ENCODE measurements at regions not wholly inside any gene's neighbourhood (a gene's known extent, or its start where the extent isn't known, plus 50 kb on each side); places are given as distances from the start of the nearest gene placed in this dataset.

- H3K9me3 ChIP-seq, result no peaks in the 10 kb centered on the region
- DNase-seq, result no peak
- no peak for TF ChIP-seq POLR2A (IDR thresholded peaks at IDR 0.05)
- H3K4me1 ChIP-seq, result peaks cover 5% of the 10 kb centered on the region
- H3K27me3 ChIP-seq, result no peaks in the 10 kb centered on the region
- intact Hi-C loops (cut with DNase I), result no loop called here
- H3K36me3 ChIP-seq (replicated peaks in 1 of 2; ENCODE audit: insufficient read depth in 1 of 2, low read depth in 2 of 2), result no peaks in the 10 kb centered on the region
- no peak for ATAC-seq
- H3K4me3 ChIP-seq, result no peak overlapping the region
- H3K27ac ChIP-seq, result no peak overlapping the region
- 76 to 84% methylated on average over 7 of the region's 7 CpGs for WGBS, 2 donors
These were observed 356.9 kb downstream of the FGFR2 start for GRCh38 chr10:121241337-121241736.

GRCh38 chr10:121242741-121243608 is 355.3 kb downstream of the FGFR2 start:
- TF ChIP-seq, protein P1, sequence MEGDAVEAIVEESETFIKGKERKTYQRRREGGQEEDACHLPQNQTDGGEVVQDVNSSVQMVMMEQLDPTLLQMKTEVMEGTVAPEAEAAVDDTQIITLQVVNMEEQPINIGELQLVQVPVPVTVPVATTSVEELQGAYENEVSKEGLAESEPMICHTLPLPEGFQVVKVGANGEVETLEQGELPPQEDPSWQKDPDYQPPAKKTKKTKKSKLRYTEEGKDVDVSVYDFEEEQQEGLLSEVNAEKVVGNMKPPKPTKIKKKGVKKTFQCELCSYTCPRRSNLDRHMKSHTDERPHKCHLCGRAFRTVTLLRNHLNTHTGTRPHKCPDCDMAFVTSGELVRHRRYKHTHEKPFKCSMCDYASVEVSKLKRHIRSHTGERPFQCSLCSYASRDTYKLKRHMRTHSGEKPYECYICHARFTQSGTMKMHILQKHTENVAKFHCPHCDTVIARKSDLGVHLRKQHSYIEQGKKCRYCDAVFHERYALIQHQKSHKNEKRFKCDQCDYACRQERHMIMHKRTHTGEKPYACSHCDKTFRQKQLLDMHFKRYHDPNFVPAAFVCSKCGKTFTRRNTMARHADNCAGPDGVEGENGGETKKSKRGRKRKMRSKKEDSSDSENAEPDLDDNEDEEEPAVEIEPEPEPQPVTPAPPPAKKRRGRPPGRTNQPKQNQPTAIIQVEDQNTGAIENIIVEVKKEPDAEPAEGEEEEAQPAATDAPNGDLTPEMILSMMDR (IDR thresholded peaks at IDR 0.05), result no peak
- TF ChIP-seq POLR2A (IDR thresholded peaks at IDR 0.05), result no peak
- no peaks in the 10 kb centered on the region for H3K36me3 ChIP-seq (replicated peaks in 1 of 2; ENCODE audit: insufficient read depth in 1 of 2, low read depth in 2 of 2)
- DNase-seq, result no peak
- no peak overlapping the region for H3K4me3 ChIP-seq
- 82 to 85% methylated on average over 11 to 12 of the region's 12 CpGs for WGBS, 2 donors
- no peak overlapping the region for H3K27ac ChIP-seq
- H3K27me3 ChIP-seq, result no peaks in the 10 kb centered on the region
- H3K9me3 ChIP-seq, result no peaks in the 10 kb centered on the region
- no peak for ATAC-seq
- intact Hi-C loops (cut with DNase I), result no loop called here
- H3K4me1 ChIP-seq, result peaks cover 5% of the 10 kb centered on the region

GRCh38 chr10:121243609-121244241 is 354.5 kb downstream of the FGFR2 start:
- 58 to 60% methylated on average over 2 of the region's 2 CpGs for WGBS, 2 donors
- ATAC-seq (no peak), DNase-seq (no peak)
- Histone ChIP-seq H3K4me3 (no peak overlapping the region), H3K27ac (no peak overlapping the region), H3K4me1 (peaks cover 5% of the 10 kb centered on the region), H3K9me3 (no peaks in the 10 kb centered on the region), H3K27me3 (no peaks in the 10 kb centered on the region), H3K36me3 (replicated peaks in 1 of 2; ENCODE audit: insufficient read depth in 1 of 2, low read depth in 2 of 2) (no peaks in the 10 kb centered on the region)
- TF ChIP-seq, protein P1 (IDR thresholded peaks at IDR 0.05), result no peak
- TF ChIP-seq POLR2A (IDR thresholded peaks at IDR 0.05), result no peak
- intact Hi-C loops (cut with DNase I), result no loop called here

DNA sequence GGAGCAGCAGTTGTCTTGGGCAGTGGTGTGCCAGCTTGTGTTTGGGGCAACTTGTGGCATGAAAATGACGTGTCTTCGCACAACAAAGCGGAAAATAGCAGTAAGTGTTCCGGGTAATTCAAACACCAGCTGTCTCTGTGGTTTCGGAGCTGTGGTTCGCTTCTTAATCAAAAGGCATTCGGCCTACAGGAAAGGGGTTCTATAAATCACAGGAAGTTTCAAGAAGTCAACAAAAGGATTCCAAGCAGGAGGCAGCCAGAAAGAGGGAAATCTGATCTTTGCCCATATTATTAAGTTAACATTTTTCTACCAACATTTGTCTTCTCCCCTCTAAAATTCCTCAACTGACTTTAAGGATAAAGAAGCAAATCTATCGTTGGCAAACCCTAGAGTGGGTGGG is 353.4 kb downstream of the FGFR2 start:
- no peaks in the 10 kb centered on the region for H3K9me3 ChIP-seq
- intact Hi-C loops (cut with DNase I), result no loop called here
- TF ChIP-seq, protein P1 (IDR thresholded peaks at IDR 0.05), result no peak
- no peak for TF ChIP-seq POLR2A (IDR thresholded peaks at IDR 0.05)
- no peaks in the 10 kb centered on the region for H3K36me3 ChIP-seq (replicated peaks in 1 of 2; ENCODE audit: insufficient read depth in 1 of 2, low read depth in 2 of 2)
- peaks cover 5% of the 10 kb centered on the region for H3K4me1 ChIP-seq
- H3K27ac ChIP-seq, result no peak overlapping the region
- no peak overlapping the region for H3K4me3 ChIP-seq
- ATAC-seq (no peak), DNase-seq (no peak)
- no peaks in the 10 kb centered on the region for H3K27me3 ChIP-seq
- WGBS, 2 donors, result 77 to 81% methylated on average over 8 of the region's 8 CpGs

DNA sequence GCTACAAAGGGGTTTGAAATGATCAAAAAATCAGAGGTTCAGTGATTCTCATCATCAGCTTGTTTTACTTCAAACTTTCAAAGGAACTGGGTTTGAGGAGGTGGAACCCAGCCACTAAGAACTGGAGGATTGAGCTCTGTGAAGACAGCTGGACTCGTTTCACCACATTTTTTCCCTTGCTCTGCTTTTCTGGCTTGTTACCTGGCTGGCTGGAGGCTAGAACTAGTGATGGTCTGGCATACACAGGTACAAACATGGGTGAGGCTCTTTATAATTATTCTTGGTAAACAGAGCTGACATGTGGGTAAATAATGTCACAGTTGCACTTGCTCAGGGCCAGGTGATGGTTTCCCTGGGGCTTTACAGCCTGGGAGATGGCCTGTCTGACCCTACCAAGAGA is 352.5 kb downstream of the FGFR2 start:
- no peaks in the 10 kb centered on the region for H3K36me3 ChIP-seq (replicated peaks in 1 of 2; ENCODE audit: insufficient read depth in 1 of 2, low read depth in 2 of 2)
- no peak for DNase-seq
- no peak overlapping the region for H3K27ac ChIP-seq
- no peaks in the 10 kb centered on the region for H3K9me3 ChIP-seq
- H3K27me3 ChIP-seq, result no peaks in the 10 kb centered on the region
- TF ChIP-seq, protein P1 (IDR thresholded peaks at IDR 0.05), result no peak
- no peak for TF ChIP-seq POLR2A (IDR thresholded peaks at IDR 0.05)
- H3K4me1 ChIP-seq, result peaks cover 5% of the 10 kb centered on the region
- H3K4me3 ChIP-seq, result no peak overlapping the region
- intact Hi-C loops (cut with DNase I), result no loop called here
- 0 to 13% methylated on average over 1 of the region's 1 CpG for WGBS, 2 donors
- ATAC-seq, result no peak
